T follicular helper cell (primary cell): ENCODE measurements at regions not wholly inside any gene's neighbourhood (a gene's known extent, or its start where the extent isn't known, plus 50 kb on each side); places are given as distances from the start of the nearest gene placed in this dataset.
"Not testable (repeated sequence)": the region's sequence is repeated elsewhere in the genome, so short reads cannot be mapped to it uniquely, and the experiment has no call there.

Experiments
- DNase-seq: peaks from one replicate; pipeline ENCODE4 v3.0.0-alpha.2; 2020; ENCODE audit warnings: low read depth

DNA sequence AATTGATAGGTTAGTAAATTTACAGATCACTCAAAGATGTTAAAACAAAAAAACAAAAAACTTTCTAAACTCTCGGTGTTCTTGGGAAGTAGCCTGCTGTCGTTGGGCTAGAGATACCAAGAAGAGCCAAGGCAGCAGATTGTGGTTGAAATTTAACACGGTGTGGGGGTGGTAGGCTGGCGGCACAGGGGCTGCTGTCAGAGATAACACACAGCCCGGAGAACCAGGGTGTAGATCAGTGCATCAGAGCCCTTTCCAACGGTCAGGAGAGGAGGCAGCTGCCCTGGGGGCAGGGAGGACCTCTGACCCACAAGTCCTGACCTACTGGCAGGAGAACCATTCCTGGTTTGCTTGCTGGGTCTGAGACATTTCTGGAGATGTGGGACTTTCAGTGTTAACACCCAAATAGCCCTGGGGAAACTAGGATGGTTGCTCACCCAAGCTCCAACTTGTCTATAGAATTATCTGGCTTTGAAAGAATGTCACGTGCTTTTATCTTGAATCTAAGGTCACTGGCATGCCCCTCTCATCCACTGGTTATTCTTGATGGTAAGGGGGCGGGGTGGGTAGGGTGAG, 205.2 kb upstream of the PLGLB2 start:
- not testable (repeated sequence) for DNase-seq

GRCh38 chr2:87543797-87544196, 204.1 kb upstream of the PLGLB2 start:
- not testable (repeated sequence) for DNase-seq

DNA sequence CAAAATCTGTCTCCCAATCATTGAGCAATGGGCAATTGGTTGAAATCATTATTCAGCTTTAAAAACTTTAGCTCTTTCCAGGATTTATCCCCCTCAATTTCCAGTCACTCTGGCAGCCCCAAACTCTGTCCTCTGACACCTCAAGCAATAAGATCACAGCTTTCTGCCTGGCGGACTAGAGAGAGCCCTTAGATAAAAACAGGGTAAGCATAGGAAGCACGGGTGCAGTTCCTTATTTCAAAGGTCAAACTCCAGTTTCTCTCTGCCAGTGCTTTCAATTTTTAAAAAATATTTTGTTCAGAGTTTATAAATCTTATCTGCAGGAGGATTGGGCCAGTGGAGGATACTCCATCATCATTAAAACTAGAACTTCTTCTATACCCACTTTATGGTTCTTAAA, 200.8 kb upstream of the PLGLB2 start:
- DNase-seq, result not testable (repeated sequence)

DNA sequence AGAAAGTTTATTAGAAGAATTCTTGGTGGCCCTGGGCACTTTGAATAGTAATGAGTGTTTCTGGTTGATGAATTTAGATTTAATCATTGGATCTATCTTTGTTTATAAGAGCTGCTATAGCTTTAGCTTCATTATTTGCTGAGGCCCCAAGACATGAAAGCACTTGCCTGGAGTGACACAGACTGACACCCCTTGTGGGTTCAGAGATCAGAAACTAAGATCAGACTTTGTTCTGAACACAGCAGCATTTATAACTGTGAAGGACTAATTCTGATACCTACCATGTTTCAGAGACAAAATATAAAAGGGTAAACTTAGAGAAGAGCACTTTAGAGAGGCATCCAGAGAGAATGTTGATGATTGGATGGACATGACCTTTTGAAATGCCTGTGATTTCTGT, 199.9 kb upstream of the PLGLB2 start:
- not testable (repeated sequence) for DNase-seq

GRCh38 chr2:87548681-87549536, 199.0 kb upstream of the PLGLB2 start:
- DNase-seq, result not testable (repeated sequence)

GRCh38 chr2:87549561-87550202, 198.2 kb upstream of the PLGLB2 start:
- not testable (repeated sequence) for DNase-seq

- DNase-seq, result not testable (repeated sequence)
Observed at GRCh38 chr2:87554678-87555077, 193.2 kb upstream of the PLGLB2 start.

DNA sequence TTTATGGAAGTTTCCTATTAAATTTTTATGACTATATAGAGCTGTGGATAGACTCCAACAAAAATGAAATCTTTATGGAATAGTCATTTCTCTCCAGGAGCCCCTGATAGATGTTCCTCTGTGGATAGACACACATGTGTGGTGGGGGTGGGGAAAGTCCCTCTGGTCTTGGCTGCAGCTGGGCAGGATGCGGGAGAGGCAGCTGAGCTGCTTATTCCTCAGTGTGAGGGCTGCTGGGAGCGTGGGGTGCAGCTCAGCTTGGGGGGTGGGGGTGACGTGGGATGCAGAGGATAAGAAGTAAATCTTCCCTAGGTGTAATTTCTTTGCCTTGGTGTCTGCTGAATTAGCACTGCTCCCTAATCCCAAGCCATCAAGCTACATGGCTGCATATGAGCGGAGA, 192.8 kb upstream of the PLGLB2 start:
- not testable (repeated sequence) for DNase-seq

GRCh38 chr2:87559001-87559400, 188.9 kb upstream of the PLGLB2 start:
- DNase-seq, result not testable (repeated sequence)

- DNase-seq, result not testable (repeated sequence)
Observed at GRCh38 chr2:87559735-87560134, 188.2 kb upstream of the PLGLB2 start.

DNA sequence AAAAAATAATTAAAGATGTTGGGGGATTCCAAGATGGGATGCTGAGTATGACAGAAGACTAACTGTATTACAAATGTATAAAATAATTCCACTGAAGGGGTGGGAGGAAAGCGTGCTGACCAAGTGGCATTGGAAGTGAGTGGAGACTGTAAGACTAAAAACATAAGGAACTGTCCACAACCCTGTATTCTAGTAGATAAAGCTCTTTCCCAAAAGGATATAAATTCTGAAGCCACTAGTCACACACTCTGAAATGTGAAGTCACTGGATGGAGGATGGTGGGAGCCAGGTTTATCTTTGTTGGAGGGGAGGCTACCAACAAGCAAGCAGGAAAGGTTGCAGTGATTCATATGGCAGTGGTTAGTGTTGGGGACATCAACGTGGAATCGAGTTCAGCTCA, 182.8 kb upstream of the PLGLB2 start:
- DNase-seq, result not testable (repeated sequence)

- DNase-seq, result not testable (repeated sequence)
Observed at GRCh38 chr2:87566531-87566930, 181.4 kb upstream of the PLGLB2 start.

DNA sequence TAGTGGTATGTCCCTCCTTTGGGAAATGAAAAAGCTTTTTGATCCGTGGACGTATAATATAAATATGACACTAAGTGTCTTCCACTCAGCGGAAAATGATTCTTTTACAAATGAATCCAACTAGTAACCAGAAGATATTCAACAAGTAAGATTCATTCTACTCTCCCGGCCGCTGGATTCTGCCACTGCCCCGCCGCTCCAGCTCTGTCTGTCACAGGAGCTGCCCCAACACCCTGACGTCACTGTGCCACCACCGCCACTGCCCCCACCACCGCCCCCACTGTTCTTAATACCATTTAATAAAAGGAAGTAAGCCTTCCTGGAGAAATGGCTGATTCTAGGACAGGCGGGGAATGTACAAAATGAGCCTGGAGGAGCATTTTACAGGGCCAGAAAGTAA, 180.8 kb upstream of the PLGLB2 start:
- not testable (repeated sequence) for DNase-seq

- not testable (repeated sequence) for DNase-seq
Observed at GRCh38 chr2:87567912-87568311, 180.0 kb upstream of the PLGLB2 start.

DNA sequence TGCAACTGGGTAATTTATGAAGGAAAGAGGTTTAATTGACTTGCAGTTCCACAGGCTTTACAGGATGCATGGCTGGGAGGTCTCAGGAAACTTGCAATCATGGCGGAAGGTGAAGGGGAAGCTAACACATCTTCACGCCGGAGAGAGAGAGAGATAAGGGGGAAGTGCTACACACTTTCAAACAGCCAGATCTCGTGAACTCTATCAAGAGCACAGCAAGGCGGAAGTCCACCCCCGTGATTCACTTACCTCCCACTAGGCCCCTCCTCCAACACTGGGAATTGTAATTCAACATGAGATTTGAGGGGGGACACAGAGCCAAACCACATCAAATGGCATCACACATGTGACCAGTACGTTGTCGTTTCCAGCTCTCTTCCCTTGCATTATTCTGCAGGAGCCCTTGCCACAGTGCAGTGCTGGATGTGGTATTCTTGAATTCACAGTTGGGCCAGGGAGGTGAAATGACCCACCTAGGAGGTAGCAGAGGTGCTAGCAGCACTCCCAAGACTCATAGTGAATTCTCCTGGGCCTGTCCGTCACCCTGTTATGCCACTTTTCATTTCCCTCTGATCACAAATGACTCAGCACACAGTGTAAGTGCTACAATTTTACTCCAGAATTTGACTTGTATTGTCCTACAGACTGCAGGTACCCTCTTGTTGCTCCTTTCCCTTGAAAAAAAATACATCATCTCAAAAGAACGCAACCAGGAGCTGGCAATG, 179.2 kb upstream of the PLGLB2 start:
- DNase-seq, result not testable (repeated sequence)

GRCh38 chr2:87569689-87570397, 178.0 kb upstream of the PLGLB2 start:
- DNase-seq, result not testable (repeated sequence)

DNA sequence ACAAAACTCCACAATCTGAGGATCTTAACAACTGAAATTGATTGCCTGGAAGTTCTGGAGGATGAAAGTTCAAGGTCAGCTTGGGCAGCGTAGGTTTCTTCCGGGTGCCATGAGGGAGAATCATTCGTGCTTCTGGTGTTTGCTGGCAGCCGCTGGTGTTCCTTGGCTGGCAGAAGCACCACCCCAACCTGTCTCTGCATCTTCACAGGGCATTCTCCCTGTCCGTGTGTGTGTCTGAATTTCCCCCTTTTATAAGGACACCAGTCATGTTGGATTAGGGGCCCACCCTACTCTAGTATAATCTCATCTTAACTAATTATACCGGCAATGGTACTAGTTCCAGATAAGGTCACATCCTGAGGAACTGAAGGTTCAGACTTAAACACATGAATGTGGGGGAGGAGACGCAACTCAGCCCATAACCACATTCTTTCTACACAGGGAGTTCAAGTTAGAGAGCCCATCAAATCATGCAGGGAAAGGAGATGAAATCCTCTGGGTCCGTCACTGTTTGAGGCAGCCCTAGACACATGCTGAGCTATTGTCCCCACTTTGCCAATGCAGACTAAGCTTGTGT, 175.9 kb upstream of the PLGLB2 start:
- not testable (repeated sequence) for DNase-seq

- DNase-seq, result not testable (repeated sequence)
Observed at GRCh38 chr2:87572906-87573305, 175.0 kb upstream of the PLGLB2 start.

DNA sequence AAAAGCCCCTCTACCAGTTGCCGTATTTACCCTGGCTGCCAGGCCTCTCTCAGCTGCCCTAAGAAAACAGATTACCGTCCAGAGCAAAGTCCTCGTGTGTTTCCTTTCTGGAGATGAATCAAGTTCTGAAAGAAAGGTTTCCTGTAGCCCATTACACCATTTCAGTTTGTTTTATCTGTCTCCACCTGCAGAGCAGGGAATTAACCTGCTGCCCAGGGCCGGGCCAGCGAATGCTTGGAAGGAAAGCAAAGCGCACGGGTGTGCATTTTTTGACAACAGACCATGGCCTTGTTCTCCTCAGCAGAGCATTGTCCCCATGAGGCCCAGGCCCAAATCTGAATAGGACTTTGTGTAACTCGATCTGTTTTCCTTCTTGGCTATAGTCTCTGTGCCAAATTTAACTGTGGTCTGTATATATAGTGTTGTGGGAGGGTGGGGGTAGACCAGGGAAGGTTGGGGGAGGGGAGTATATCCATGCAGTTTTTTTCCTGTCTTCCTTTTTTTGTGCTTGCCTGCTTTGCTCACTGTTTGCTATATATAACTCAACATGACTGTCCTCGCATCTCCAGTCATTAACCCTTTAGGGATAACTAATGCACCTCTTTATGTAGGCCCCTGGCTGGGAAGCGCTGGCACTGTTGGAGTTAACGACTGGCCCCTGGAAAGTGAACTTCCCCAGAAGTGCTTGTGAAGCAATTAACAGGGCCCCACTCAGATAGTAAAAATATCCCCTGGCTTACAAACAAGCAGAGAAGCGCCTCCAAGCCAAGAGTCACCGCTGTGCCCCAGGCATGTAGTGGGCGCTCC, 174.3 kb upstream of the PLGLB2 start:
- not testable (repeated sequence) for DNase-seq
